RWPE1 (cell line): ENCODE measurements at regions not wholly inside any gene's neighbourhood (a gene's known extent, or its start where the extent isn't known, plus 50 kb on each side); places are given as distances from the start of the nearest gene placed in this dataset.
"Not testable (repeated sequence)": the region's sequence is repeated elsewhere in the genome, so short reads cannot be mapped to it uniquely, and the experiment has no call there.

ENCODE experiments used
- CTCF ChIA-PET: fragments of 350-600 bp; sonication (Branson Sonifier 250); formaldehyde crosslinking; extraction: SDS; loops from one replicate; lab custom pipeline; 2021; lab: Yijun Ruan, JAX
- POLR2A ChIA-PET: fragments of 400-600 bp; formaldehyde crosslinking; extraction: SDS; loops from one replicate; lab custom pipeline; 2020; ENCODE audit warnings: antibody characterized with exemption; ENCODE audit not compliant: low non-redundant PET; lab: Yijun Ruan, JAX
- DNase-seq: peaks from one replicate; pipeline ENCODE4 v3.0.0; 2012; ENCODE audit warnings: low spot score
- H3K27ac ChIP-seq: fragments of 450-650 bp; 2 replicates; pipeline ENCODE4 v1.5.1; 2017
- TF ChIP-seq, protein P1 (sequence below): fragments of 450-650 bp; conservative IDR thresholded peaks from 2 replicates; pipeline ENCODE4 v1.5.1; 2017; ENCODE audit warnings: low read depth, mild to moderate bottlenecking

- ChIA-PET POLR2A (no interaction called here), CTCF (no interaction called here)
- no peak overlapping the region for H3K27ac ChIP-seq
- no peak for DNase-seq
- TF ChIP-seq, protein P1, sequence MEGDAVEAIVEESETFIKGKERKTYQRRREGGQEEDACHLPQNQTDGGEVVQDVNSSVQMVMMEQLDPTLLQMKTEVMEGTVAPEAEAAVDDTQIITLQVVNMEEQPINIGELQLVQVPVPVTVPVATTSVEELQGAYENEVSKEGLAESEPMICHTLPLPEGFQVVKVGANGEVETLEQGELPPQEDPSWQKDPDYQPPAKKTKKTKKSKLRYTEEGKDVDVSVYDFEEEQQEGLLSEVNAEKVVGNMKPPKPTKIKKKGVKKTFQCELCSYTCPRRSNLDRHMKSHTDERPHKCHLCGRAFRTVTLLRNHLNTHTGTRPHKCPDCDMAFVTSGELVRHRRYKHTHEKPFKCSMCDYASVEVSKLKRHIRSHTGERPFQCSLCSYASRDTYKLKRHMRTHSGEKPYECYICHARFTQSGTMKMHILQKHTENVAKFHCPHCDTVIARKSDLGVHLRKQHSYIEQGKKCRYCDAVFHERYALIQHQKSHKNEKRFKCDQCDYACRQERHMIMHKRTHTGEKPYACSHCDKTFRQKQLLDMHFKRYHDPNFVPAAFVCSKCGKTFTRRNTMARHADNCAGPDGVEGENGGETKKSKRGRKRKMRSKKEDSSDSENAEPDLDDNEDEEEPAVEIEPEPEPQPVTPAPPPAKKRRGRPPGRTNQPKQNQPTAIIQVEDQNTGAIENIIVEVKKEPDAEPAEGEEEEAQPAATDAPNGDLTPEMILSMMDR = no peak
Measured at GRCh38 chr6:56877922-56878321, 77.0 kb upstream of the BEND6 start.

DNA sequence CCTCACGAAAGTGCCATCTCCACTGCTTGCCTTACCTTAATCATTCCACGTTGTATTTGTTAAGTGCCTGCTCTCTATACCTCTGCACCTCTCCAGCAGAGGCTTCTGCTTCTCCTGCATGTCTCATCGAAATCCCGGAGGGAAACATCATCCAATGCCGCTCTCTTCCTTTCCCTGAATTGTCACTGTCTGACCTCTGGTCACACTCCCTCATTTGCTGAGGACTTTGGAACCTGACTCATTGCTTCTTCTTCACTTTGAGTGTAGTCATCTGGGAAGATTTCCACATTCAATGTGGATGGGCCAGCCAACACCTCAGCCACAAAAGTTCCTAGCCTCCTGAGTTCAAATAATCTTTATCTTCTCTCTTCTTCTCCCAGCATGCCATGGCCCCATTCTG lies 78.9 kb upstream of the BEND6 start:
- CTCF ChIA-PET = no interaction called here
- H3K27ac ChIP-seq = no peak overlapping the region
- no peak for DNase-seq
- TF ChIP-seq, protein P1 = no peak
- POLR2A ChIA-PET = no interaction called here

- TF ChIP-seq, protein P1 = no peak
- POLR2A ChIA-PET = no interaction called here
- no peak for DNase-seq
- H3K27ac ChIP-seq = no peak overlapping the region
- CTCF ChIA-PET = interaction anchor here (1.2 kb wide), 1 partner anchor 337 kb away, joined by 7 read pairs; no protein-coding TSS in a partner anchor
Measured at GRCh38 chr6:56875523-56875922, 79.4 kb upstream of the BEND6 start.

DNA sequence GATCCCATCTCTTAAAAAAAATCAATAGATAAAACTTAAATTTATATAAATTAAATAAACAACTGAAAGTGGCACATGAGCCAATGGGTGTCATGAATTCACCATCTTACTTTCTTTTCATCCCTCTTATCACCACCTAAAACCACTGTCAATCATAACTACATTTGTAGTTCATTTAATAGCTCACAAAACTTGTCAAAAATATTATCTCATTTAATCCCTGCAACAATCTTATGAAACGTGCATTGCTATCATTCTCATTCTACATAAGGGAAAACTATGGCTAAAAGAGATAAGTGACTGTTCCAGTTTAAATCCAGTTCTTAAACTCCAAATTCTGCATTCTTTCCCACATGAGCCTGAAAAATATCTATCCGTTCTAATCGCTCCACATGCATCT lies 80.6 kb upstream of the BEND6 start:
- CTCF ChIA-PET = interaction anchor here (0.6 to 1.2 kb wide), 2 partner anchors 159 to 339 kb away, joined by 3 to 7 read pairs; no protein-coding TSS in a partner anchor
- TF ChIP-seq, protein P1 = no peak
- H3K27ac ChIP-seq = no peak overlapping the region
- DNase-seq = no peak
- POLR2A ChIA-PET = no interaction called here

GRCh38 chr6:56870053-56870452 lies 84.9 kb upstream of the BEND6 start:
- H3K27ac ChIP-seq, DNase-seq, POLR2A ChIA-PET: not testable (repeated sequence)
- CTCF ChIA-PET = interaction anchor here (0.6 to 1.0 kb wide), 2 partner anchors 33 to 198 kb away, joined by 3 to 5 read pairs; no protein-coding TSS in a partner anchor

DNA sequence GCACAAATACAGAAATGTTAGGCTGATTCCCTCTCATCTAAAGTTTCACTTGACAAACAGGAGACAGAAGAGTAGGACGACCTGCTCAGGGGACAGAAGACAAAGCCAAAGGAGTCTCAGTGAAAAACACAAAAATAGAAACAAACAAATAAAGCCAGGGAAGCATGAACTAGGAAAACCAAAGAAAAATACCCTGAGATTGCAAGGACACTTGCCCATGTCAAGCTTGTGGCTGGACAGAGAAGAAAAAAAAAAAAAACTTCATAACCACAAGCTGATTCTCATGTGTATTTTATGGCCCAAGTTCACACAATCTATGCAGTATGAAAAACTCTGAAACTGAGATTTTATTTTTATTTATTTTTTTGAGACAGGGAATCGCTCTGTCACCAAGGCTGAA lies 85.6 kb upstream of the BEND6 start:
- TF ChIP-seq, protein P1 = no peak
- ChIA-PET CTCF (no interaction called here), POLR2A (no interaction called here)
- no peak for DNase-seq
- H3K27ac ChIP-seq = no peak overlapping the region

DNA sequence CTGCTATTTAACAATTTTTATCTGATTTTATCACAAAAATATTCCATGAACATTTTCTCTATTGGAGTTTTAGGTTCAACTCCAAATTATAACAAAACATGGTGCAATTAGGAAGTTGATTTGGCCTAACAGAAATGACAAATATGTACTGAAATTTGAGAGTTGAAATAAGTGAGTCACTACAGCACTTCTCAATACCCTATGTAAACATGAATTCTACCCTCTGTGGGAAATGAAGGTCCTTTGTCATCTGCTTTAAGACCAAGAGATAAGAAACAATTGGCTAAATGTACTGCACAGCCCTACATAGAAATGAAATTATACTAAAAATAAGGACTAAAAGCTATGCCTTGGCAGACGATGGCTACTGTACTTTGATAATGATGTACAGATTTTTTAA lies 86.2 kb upstream of the BEND6 start:
- no peak overlapping the region for H3K27ac ChIP-seq
- CTCF ChIA-PET = no interaction called here
- POLR2A ChIA-PET = no interaction called here
- peak; percentile 57 for DNase-seq
- TF ChIP-seq, protein P1 = no peak
